Testis (tissue), 2 donors: ENCODE measurements at regions not wholly inside any gene's neighbourhood (a gene's known extent, or its start where the extent isn't known, plus 50 kb on each side); places are given as distances from the start of the nearest gene placed in this dataset.

Experiments used
- CTCF ChIP-seq, 3 experiments: fragments of 450-650 bp in 2 of 3; fragments of 200-600 bp in 1 of 3; sonication (generic) in 1 of 3; IDR thresholded peaks; one replicate each; pipeline ENCODE4 v1.5.1; 2016 to 2019; ENCODE audit warnings: antibody characterized with exemption in 3 of 3, mild to moderate bottlenecking in 2 of 3, moderate library complexity in 1 of 3
- POLR2A ChIP-seq: fragments of 450-650 bp; IDR thresholded peaks from one replicate; pipeline ENCODE4 v1.6.1; 2017; ENCODE audit warnings: antibody characterized with exemption, mild to moderate bottlenecking, moderate library complexity

- TF ChIP-seq CTCF (IDR thresholded peaks at IDR 0.05) (no peak), POLR2A (no peak)
Measured at GRCh38 chr7:32137059-32137458, 66.9 kb upstream of the PDE1C start.
